ENCODE measurements at regions not wholly inside any gene's neighbourhood (a gene's known extent, or its start where the extent isn't known, plus 50 kb on each side); places are given as distances from the start of the nearest gene placed in this dataset.

- TF ChIP-seq CTCF (IDR thresholded peaks at IDR 0.05) (no peak), EZH2 (IDR thresholded peaks at IDR 0.05; ENCODE audit: borderline replicate concordance, insufficient read depth, low read depth, low read length, poor library complexity, severe bottlenecking) (no peak)
Measured at GRCh38 chr2:120587997-120588336, 147.7 kb upstream of the GLI2 start.

All from B cell (primary cell).